ENCODE measurements at regions not wholly inside any gene's neighbourhood (a gene's known extent, or its start where the extent isn't known, plus 50 kb on each side); places are given as distances from the start of the nearest gene placed in this dataset.

- TF ChIP-seq POLR2AphosphoS5 (IDR thresholded peaks at IDR 0.05) (no peak), CTCF (IDR thresholded peaks at IDR 0.05) (no peak), EP300 (IDR thresholded peaks at IDR 0.05; ENCODE audit: low read depth) (no peak)
Observed at GRCh38 chr16:73798471-73798870, 498.1 kb upstream of the PSMD7 start.
